ENCODE measurements at regions not wholly inside any gene's neighbourhood (a gene's known extent, or its start where the extent isn't known, plus 50 kb on each side); places are given as distances from the start of the nearest gene placed in this dataset.

DNA sequence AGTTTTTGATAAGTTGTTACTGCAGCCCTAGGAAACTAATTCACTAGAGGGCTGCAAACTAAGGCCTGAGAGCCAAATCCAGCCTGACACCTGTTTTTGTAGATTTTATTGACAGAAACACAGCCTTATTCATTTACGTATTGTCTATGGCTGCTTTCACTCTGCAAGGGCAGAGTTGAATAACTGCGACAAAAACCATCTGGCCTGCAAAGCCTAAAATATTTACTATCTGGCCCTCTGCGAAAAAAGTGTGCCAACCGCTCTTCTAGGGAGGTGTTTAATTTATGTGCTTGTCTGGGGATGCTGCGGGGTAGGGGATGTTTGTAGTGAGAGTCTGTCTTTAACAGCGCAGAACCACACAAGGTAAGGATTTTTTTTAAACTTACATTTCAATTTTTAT is 165.0 kb upstream of the RBFOX1 start:
- TF ChIP-seq, protein P1, sequence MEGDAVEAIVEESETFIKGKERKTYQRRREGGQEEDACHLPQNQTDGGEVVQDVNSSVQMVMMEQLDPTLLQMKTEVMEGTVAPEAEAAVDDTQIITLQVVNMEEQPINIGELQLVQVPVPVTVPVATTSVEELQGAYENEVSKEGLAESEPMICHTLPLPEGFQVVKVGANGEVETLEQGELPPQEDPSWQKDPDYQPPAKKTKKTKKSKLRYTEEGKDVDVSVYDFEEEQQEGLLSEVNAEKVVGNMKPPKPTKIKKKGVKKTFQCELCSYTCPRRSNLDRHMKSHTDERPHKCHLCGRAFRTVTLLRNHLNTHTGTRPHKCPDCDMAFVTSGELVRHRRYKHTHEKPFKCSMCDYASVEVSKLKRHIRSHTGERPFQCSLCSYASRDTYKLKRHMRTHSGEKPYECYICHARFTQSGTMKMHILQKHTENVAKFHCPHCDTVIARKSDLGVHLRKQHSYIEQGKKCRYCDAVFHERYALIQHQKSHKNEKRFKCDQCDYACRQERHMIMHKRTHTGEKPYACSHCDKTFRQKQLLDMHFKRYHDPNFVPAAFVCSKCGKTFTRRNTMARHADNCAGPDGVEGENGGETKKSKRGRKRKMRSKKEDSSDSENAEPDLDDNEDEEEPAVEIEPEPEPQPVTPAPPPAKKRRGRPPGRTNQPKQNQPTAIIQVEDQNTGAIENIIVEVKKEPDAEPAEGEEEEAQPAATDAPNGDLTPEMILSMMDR (conservative IDR thresholded peaks at IDR 0.05 in 1 of 2, IDR thresholded peaks at IDR 0.05 in 1 of 2; ENCODE audit: low read depth in 1 of 2, low read length in 2 of 2) = no peak
- TF ChIP-seq EZH2 (IDR thresholded peaks at IDR 0.05; ENCODE audit: low read length, missing control alignments) = no peak

Measured in fibroblast of lung (primary cell).